ENCODE measurements at regions not wholly inside any gene's neighbourhood (a gene's known extent, or its start where the extent isn't known, plus 50 kb on each side); places are given as distances from the start of the nearest gene placed in this dataset.

GRCh38 chr10:85256481-85256880, 928.1 kb downstream of the CCSER2 start:
- H2AK9ac ChIP-seq (replicated peaks; ENCODE audit: low read depth, low read length, poor library complexity) = no peak overlapping the region
- no peaks in the 10 kb centered on the region for H3K36me3 ChIP-seq (ENCODE audit: control insufficient read depth, insufficient read depth, low read length)
- H4K5ac ChIP-seq (ENCODE audit: low read depth, low read length) = no peak overlapping the region
- H3K27me3 ChIP-seq (ENCODE audit: control insufficient read depth, insufficient read depth, low read length) = no peaks in the 10 kb centered on the region
- H3K9me3 ChIP-seq (ENCODE audit: control insufficient read depth, insufficient read depth, low read length) = peaks cover 33% of the 10 kb centered on the region
- H3K4me2 ChIP-seq (ENCODE audit: low read depth, low read length) = no peak overlapping the region
- H3K4ac ChIP-seq (ENCODE audit: low read depth, low read length) = no peak overlapping the region
- POLR2A ChIA-PET (ENCODE audit: unreplicated experiment) = no interaction called here
- no peak overlapping the region for H2AFZ ChIP-seq (replicated peaks; ENCODE audit: low read length, poor library complexity)
- H3K9me1 ChIP-seq (ENCODE audit: insufficient read depth, low read length) = no peaks in the 10 kb centered on the region
- H3K56ac ChIP-seq (ENCODE audit: extremely low read depth, insufficient read depth, low read length) = no peak overlapping the region
- H4K91ac ChIP-seq (ENCODE audit: insufficient read depth, low read depth, low read length) = no peak overlapping the region
- no peak overlapping the region for H2BK120ac ChIP-seq (ENCODE audit: low read depth, low read length)
- no peak overlapping the region for H3K18ac ChIP-seq (ENCODE audit: low read depth, low read length)
- H3K23ac ChIP-seq (ENCODE audit: low read depth, low read length) = no peak overlapping the region
- no peak overlapping the region for H3K4me3 ChIP-seq (ENCODE audit: insufficient read depth, low read depth, low read length)
- no peak overlapping the region for H2AK5ac ChIP-seq (ENCODE audit: low read depth, low read length)
- CTCF ChIA-PET = no interaction called here
- no peak overlapping the region for H3K14ac ChIP-seq (replicated peaks; ENCODE audit: low read depth, low read length)
- DNase-seq (no peak), ATAC-seq (ENCODE audit: low read depth) (no peak)
- no peak overlapping the region for H3K27ac ChIP-seq (ENCODE audit: insufficient read depth, low read length)
- no peak overlapping the region for H3K9ac ChIP-seq (ENCODE audit: low read depth, low read length)
- dilution Hi-C loops (cut with HindIII; ENCODE audit: low sequenced_read_pairs, unreplicated experiment) = no loop called here
- WGBS, 2 experiments (ENCODE audit: extremely low coverage in 2 of 2, insufficient read length in 1 of 2) = no CpG with 5 or more reads among the region's 5 CpGs
- in situ Hi-C loops (cut with MboI; ENCODE audit: low sequenced_read_pairs) = no loop called here
- no peaks in the 10 kb centered on the region for H4K20me1 ChIP-seq (ENCODE audit: insufficient read depth, low read length)
- no peaks in the 10 kb centered on the region for H3K79me1 ChIP-seq (ENCODE audit: low read depth in 1 of 2, low read length in 2 of 2)
- no peak overlapping the region for H2BK5ac ChIP-seq (ENCODE audit: low read depth, low read length, poor library complexity, severe bottlenecking)
- TF ChIP-seq FOS (IDR thresholded peaks at IDR 0.05; ENCODE audit: low read depth, low read length) (no peak), MXI1 (IDR thresholded peaks at IDR 0.05; ENCODE audit: borderline replicate concordance, low read depth, low read length) (no peak), RAD21 (IDR thresholded peaks at IDR 0.05; ENCODE audit: low read length) (no peak), SMC3 (IDR thresholded peaks at IDR 0.05; ENCODE audit: low read depth, low read length) (no peak), CTCF (conservative IDR thresholded peaks at IDR 0.05; ENCODE audit: low read depth, low read length) (no peak), CEBPB (IDR thresholded peaks at IDR 0.05; ENCODE audit: low read depth, low read length) (no peak), ELK1 (IDR thresholded peaks at IDR 0.05; ENCODE audit: borderline replicate concordance, low read depth, low read length) (no peak), NFE2L2 (IDR thresholded peaks at IDR 0.05; ENCODE audit: low read depth, low read length) (no peak), MAZ (IDR thresholded peaks at IDR 0.05; ENCODE audit: borderline replicate concordance, low read depth, low read length) (no peak), RFX5 (IDR thresholded peaks at IDR 0.05; ENCODE audit: low read depth, low read length) (no peak), MAFK (IDR thresholded peaks at IDR 0.05; ENCODE audit: low read depth, low read length) (no peak), USF2 (IDR thresholded peaks at IDR 0.05; ENCODE audit: low read depth, low read length) (no peak), CHD1 (IDR thresholded peaks at IDR 0.05; ENCODE audit: low read depth, low read length) (no peak)
- BruUV-seq (replicated peaks) = no TSS peak
- no peaks in the 10 kb centered on the region for H3K4me1 ChIP-seq (ENCODE audit: control insufficient read depth, insufficient read depth, low read length)
- H2BK15ac ChIP-seq (ENCODE audit: low read depth, low read length) = no peak overlapping the region
- intact Hi-C loops (cut with micrococcal nuclease) = no loop called here
- no peak overlapping the region for H4K8ac ChIP-seq (ENCODE audit: low read depth in 2 of 2, low read length in 2 of 2)
- H2BK20ac ChIP-seq (ENCODE audit: low read depth, low read length) = no peak overlapping the region
